Activated CD4-positive, alpha-beta T cell treated with anti-CD3 and anti-CD28 coated beads for 4 hours (primary cell): ENCODE measurements at regions not wholly inside any gene's neighbourhood (a gene's known extent, or its start where the extent isn't known, plus 50 kb on each side); places are given as distances from the start of the nearest gene placed in this dataset.

ENCODE experiments used
- DNase-seq, 2 donors: peaks; one replicate each; pipeline ENCODE4 v3.0.0-alpha.2; 2020

DNA sequence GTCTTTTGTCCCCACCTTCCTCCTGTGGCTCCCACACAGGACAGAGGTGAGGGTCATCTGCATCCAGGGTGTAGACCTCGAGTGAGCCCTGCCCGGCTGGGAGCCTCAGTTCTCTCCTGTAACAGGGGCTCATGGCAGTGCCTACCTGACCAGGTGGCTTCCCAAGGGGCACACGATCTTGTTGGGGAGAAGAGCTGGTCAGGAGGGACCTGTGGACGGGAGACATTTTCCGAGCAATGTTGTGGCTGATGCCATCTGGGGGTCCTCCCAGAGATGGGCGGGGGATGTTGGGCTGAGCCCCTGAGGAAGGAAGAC lies 51.9 kb downstream of the CEBPB start:
- no peak for DNase-seq

- no peak for DNase-seq
Measured at GRCh38 chr20:50242863-50243609, 52.4 kb downstream of the CEBPB start.

GRCh38 chr20:50243610-50244351 lies 53.2 kb downstream of the CEBPB start:
- no peak for DNase-seq

DNA sequence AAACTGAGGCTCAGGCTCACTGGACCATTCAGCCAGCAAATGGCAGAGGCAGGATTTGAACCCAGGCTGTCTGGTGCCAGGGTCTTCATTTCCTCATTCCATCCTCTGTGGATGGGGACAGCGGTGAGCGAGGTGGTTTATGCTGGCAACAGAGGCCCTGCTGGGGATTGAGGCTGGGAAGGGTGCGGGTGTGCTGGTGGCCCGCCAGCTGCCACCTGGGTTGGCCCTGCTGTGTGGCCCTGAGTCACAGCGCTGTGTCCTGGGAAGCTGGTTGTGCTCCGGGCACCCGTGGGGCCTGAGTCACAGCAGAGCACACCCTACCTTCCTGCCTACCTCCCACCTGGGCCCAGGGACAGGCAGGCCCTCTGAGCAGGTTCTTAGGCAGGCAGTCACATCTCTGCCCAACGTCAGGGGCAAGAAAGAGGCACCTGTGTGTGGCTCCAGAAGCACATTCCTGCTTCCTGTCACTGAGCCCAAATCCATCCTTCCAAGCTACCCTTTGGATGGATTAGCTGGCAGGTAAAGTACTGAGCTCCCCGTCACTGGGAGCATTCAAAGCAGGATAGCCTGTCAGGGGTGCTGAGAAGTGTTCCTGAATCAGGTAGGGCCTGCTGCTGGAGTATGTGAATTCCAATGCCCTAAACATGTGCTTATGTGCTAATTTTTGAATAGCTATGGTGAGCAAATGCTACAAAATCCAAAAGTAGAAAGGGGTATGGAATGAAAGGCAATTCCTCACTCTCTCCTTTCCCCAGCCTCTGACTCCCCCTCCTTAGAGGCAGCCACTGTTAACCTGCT lies 53.9 kb downstream of the CEBPB start:
- no peak for DNase-seq

DNA sequence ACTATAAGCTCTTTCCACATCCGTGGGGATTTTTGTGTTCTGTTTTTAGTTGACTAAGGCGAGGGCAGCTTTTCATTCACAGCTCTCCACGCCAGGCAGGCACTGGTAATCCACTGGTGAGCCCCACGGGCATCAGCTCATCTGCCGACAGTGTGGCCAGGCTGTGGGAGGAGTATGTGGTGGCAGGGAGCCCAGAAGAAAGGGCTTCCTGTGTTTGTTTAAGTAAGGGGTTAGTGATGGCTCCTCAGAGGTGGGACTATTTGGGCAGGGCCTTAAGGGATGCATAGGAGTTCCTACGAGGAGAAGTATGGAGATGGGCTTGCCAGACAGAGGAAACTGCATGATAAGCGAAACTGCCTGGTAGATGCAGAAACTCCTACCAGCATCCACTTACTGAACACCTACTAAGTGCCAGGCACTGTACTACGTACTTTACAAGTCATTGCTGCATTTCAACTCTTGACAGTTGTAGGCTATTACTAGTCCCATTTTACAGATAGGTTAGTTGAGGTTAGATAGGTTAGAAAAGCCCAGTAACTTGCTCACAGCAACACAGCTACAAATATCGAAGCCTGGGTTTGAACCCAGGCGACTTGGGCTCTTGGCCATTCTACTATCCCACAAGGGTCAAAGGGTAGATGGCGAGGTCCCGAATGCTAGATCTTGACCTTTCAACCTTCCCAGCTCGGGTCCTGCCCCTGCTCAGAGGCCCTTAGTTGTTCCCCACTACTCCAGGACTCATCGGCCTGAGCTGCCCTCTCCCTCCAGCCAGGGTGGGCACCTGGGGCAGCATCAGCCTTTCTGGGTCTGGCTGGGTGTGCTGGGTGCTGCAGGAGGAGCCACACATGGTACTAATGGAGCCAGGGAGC lies 55.1 kb downstream of the CEBPB start:
- DNase-seq = no peak

GRCh38 chr20:50246367-50247195 lies 56.0 kb downstream of the CEBPB start:
- no peak for DNase-seq

- no peak for DNase-seq
Measured at GRCh38 chr20:50247196-50248094, 56.8 kb downstream of the CEBPB start.

- no peak for DNase-seq
Measured at GRCh38 chr20:50248104-50248641, 57.5 kb downstream of the CEBPB start.

GRCh38 chr20:50249447-50250388 lies 59.1 kb downstream of the CEBPB start:
- no peak for DNase-seq

- DNase-seq = no peak
Measured at GRCh38 chr20:50250679-50251382, 60.2 kb downstream of the CEBPB start.

GRCh38 chr20:50251383-50251748 lies 60.7 kb downstream of the CEBPB start:
- DNase-seq = no peak

DNA sequence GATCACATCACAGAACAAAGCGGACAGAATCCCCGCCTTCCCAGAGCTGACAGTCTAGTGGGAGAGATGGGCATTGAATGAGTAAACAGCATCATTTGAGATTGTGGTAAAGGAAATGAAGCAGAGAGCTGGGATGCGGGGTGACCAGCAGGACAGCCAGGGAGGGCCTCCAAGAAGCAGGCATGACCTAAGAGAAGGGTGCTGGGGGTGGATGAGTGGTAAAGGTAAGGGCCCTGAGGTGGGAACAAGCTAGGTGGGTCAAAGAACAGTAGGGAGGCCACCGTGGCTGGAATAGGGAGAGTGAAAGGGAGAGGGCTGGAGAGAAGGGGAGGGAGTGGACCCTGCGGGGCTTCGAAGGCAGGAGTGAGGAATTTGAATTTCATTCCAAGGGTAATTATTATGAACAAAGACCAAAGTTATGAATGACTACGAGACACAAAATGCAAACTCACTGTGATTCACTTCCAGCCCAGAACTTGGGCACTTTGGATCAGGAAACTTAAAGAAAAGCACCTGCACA lies 61.4 kb downstream of the CEBPB start:
- no peak for DNase-seq

DNA sequence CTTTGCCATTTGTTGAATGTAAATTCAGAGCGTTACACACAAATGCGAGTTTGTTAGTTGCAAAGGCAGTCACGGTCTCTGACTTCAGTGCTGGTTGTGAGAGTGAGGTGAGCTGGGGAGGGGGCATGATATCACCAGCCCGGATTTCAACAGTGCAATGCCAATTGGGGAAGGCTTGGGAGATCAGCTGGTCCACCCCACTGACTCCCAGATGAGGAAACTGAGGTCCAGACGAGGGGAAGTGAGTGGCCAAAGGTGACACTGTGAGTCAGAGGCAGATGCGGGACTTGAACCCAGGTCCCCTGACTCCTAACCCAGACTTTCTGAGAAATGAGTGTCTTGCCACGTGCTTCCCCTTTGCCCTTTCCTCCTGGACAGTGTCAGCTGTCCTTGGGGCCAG lies 62.1 kb downstream of the CEBPB start:
- no peak for DNase-seq

DNA sequence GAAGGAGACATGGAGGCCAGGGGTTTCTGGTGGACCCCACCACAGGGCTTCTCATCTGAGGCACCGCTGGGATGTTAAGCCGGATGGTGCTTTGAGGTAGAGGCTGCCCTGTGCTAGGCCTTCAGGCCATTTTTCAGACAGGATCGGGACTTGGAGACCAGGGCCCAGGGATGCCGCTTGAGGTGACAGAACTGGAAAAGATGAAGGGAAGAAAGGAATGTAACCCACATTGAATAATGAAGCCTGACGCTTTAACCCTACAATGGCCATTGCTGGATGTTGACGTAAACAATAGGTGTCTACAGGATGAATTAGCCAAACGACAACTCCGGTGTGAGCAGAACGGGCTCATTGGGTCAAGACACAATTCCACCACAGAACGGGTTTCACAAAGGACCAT lies 62.5 kb downstream of the CEBPB start:
- DNase-seq = no peak

GRCh38 chr20:50254466-50255079 lies 63.9 kb downstream of the CEBPB start:
- no peak for DNase-seq

GRCh38 chr20:50256577-50256976 lies 65.9 kb downstream of the CEBPB start:
- DNase-seq = no peak

DNA sequence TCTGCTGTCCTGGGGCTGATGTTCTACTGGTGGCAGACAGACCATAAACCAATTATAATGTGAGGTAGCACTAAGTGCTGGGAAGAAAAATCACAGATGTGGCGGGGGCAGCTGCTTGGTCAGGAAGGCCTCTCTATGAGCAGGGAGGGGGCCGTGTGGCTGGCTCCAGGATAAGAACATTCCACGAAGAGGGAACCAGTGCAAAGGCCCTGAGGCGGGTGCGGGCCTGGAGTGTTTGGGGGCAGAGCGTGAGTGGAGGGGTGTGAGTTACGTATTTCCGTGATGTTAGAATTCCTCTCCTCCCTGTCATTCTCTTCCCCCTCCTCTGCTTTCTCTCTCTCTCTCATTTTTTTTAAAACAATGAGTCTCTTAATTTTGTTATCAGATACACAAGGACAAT lies 67.2 kb downstream of the CEBPB start:
- DNase-seq = no peak
